Mammary epithelial cell (primary cell): ENCODE measurements at regions not wholly inside any gene's neighbourhood (a gene's known extent, or its start where the extent isn't known, plus 50 kb on each side); places are given as distances from the start of the nearest gene placed in this dataset.

Experiments used
- CTCF ChIP-seq, 2 donors: IDR thresholded peaks in 1 of 2; conservative IDR thresholded peaks in 1 of 2; 2 replicates each; pipeline ENCODE4 v1.5.1; 2011 to 2012; ENCODE audit warnings: inconsistent platforms in 2 of 2, low read length in 2 of 2, mild to moderate bottlenecking in 2 of 2, control low read depth in 1 of 2, low read depth in 1 of 2; ENCODE audit not compliant: insufficient read depth in 1 of 2; ENCODE audit errors: extremely low read depth in 1 of 2
- EZH2 ChIP-seq: IDR thresholded peaks from 2 replicates; pipeline ENCODE4 v1.6.1; 2012; ENCODE audit warnings: low read length, inconsistent platforms, borderline replicate concordance

GRCh38 chr11:38937709-38938108, 2339.7 kb upstream of the RAG2 start:
- TF ChIP-seq CTCF (conservative IDR thresholded peaks at IDR 0.05 in 1 of 2, IDR thresholded peaks at IDR 0.05 in 1 of 2; ENCODE audit: extremely low read depth in 1 of 2, insufficient read depth in 1 of 2, low read depth in 1 of 2, low read length in 2 of 2) (no peak), EZH2 (no peak)
